ENCODE measurements at regions not wholly inside any gene's neighbourhood (a gene's known extent, or its start where the extent isn't known, plus 50 kb on each side); places are given as distances from the start of the nearest gene placed in this dataset.
"Not testable (repeated sequence)": the region's sequence is repeated elsewhere in the genome, so short reads cannot be mapped to it uniquely, and the experiment has no call there.

DNA sequence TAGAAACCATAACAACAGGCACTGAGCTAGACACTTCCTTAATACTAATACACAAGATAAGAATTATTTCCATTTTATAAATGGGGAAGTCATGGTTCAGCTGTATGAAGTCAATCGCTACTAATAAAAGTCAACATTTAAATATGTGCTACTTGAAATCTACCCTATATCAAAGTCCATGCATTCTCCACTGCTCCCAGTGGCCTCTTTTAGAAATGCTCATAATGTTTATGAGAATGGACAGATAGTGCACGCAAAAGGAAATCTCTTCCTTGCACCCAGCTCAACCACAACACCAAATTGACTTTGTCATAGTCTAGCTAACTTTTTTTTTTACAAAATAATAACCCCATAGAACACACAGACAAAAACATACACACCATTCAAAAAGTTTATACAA lies 281.7 kb upstream of the CXADR start:
- Histone ChIP-seq H3K4me3 (ENCODE audit: low read length) (no peak overlapping the region), H3K4me1 (ENCODE audit: control insufficient read depth, low read depth, low read length) (no peaks in the 10 kb centered on the region), H3K27ac (ENCODE audit: low read length) (no peak overlapping the region), H3K36me3 (ENCODE audit: control insufficient read depth, low read depth, low read length) (no peaks in the 10 kb centered on the region), H3K9me3 (ENCODE audit: control insufficient read depth, low read depth, low read length) (peaks cover 6% of the 10 kb centered on the region), H3K9ac (ENCODE audit: low read length) (no peak overlapping the region), H3K27me3 (ENCODE audit: control insufficient read depth, insufficient read depth, low read length) (no peaks in the 10 kb centered on the region)

DNA sequence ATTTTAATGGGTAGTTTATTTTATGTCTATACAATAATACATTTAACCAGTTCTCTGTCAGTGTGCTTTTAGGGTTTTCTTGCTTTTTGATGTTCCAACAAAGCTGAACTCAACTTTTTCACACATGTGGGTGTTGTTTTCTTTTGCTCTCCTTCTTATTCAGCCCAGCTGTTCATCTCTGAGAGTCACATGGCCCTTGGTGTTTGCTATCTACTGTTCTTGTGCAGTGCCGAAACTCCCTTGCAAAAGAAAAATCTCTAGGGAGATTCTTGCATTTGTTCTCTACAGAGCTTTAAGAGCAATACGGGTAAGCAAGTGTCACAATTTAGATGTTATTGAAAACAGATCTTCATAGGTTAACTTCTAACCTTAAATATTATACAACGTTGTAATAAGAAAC lies 281.1 kb upstream of the CXADR start:
- Histone ChIP-seq H3K9ac (ENCODE audit: low read length) (no peak overlapping the region), H3K4me3 (ENCODE audit: low read length) (no peak overlapping the region), H3K27me3 (ENCODE audit: control insufficient read depth, insufficient read depth, low read length) (no peaks in the 10 kb centered on the region), H3K9me3 (ENCODE audit: control insufficient read depth, low read depth, low read length) (peaks cover 3% of the 10 kb centered on the region), H3K4me1 (ENCODE audit: control insufficient read depth, low read depth, low read length) (no peaks in the 10 kb centered on the region), H3K27ac (ENCODE audit: low read length) (no peak overlapping the region), H3K36me3 (ENCODE audit: control insufficient read depth, low read depth, low read length) (no peaks in the 10 kb centered on the region)

DNA sequence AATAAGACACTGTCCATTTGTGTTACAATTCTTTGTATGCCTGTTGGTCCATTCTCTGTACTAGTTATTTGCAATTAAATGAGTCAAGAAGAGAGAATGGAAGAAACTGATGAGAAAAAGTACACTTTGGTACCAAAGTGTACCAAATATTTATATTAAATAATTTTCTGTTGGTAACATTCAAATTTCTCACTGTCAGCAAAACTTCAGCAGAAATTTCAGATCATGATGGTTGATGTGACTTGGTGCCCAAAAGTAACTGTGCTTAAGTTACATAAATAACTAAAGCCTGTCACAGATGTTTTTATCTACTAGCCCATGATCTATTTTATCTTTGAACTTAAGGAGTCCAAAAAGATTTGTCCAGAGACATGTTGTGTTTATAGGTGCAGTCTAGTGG lies 274.4 kb upstream of the CXADR start:
- Histone ChIP-seq H3K36me3 (ENCODE audit: control insufficient read depth, low read depth, low read length) (no peaks in the 10 kb centered on the region), H3K4me1 (ENCODE audit: control insufficient read depth, low read depth, low read length) (no peaks in the 10 kb centered on the region), H3K4me3 (ENCODE audit: low read length) (no peak overlapping the region), H3K9me3 (ENCODE audit: control insufficient read depth, low read depth, low read length) (no peaks in the 10 kb centered on the region), H3K9ac (ENCODE audit: low read length) (no peak overlapping the region), H3K27ac (ENCODE audit: low read length) (no peak overlapping the region), H3K27me3 (ENCODE audit: control insufficient read depth, insufficient read depth, low read length) (no peaks in the 10 kb centered on the region)

DNA sequence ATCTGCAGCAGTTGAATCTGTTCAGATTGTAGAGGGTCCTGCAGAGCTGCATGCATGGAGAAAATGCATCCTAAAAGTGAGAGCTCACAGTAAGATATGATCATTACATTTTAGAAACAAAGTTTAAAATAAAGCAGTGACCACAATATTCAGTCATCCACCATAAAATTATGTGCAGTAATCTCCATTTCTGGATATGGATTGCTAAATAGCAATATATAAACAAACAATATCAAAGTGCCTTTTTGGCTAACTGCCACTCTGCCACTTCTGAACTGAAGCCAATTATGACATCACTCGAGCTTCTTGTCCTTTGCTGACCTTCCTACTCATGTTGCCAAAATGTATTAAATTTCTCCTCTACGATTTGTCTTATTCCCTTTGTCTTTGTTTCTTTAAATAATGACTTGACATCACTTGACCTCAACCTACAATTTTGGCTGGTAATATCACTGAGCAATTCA lies 262.0 kb upstream of the CXADR start:
- no peaks in the 10 kb centered on the region for H3K27me3 ChIP-seq (ENCODE audit: control insufficient read depth, insufficient read depth, low read length)
- no peak overlapping the region for H3K9ac ChIP-seq (ENCODE audit: low read length)
- H3K27ac ChIP-seq (ENCODE audit: low read length): no peak overlapping the region
- H3K9me3 ChIP-seq (ENCODE audit: control insufficient read depth, low read depth, low read length): no peaks in the 10 kb centered on the region
- no peak overlapping the region for H3K4me3 ChIP-seq (ENCODE audit: low read length)
- no peaks in the 10 kb centered on the region for H3K36me3 ChIP-seq (ENCODE audit: control insufficient read depth, low read depth, low read length)
- no peaks in the 10 kb centered on the region for H3K4me1 ChIP-seq (ENCODE audit: control insufficient read depth, low read depth, low read length)

DNA sequence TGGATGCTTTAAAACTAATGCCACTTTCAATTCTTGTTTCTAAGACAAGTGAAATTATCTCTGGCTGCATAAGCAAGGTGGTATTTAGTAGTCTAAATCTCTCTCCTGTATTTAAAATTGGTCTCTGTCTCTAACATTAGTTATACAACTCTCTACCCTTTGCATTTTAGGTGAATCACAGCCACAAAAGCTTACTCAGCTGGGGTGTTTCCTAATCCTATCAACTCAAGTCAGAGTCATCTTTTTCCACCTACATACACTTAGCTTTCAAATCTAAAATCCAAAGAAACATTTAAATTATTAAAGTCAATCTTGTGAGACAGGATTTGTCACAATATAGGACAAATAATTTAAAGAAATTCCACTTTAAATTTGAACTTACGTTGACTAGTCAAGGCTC lies 255.1 kb upstream of the CXADR start:
- no peak overlapping the region for H3K9ac ChIP-seq (ENCODE audit: low read length)
- H3K4me1 ChIP-seq (ENCODE audit: control insufficient read depth, low read depth, low read length): no peaks in the 10 kb centered on the region
- H3K9me3 ChIP-seq (ENCODE audit: control insufficient read depth, low read depth, low read length): no peaks in the 10 kb centered on the region
- no peaks in the 10 kb centered on the region for H3K36me3 ChIP-seq (ENCODE audit: control insufficient read depth, low read depth, low read length)
- no peak overlapping the region for H3K27ac ChIP-seq (ENCODE audit: low read length)
- H3K27me3 ChIP-seq (ENCODE audit: control insufficient read depth, insufficient read depth, low read length): no peaks in the 10 kb centered on the region
- no peak overlapping the region for H3K4me3 ChIP-seq (ENCODE audit: low read length)

DNA sequence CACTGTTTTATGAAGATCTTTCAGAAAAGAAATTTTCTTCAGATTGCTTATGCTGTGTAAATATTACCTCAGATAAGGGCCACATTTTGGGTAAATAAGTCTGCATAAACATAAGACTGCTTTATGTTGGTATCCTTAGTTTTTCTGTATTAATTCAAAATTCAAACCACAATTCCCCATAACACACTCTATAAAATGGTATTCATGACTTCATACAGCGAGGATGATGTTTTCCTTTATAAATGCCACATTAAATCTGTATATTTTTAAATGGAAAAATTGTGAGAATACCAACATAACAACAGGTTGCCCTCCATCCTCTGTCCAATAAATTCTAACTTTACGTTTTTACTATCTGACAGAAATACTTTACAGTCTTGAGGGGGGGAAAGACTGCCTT lies 248.7 kb upstream of the CXADR start:
- H3K36me3 ChIP-seq (ENCODE audit: control insufficient read depth, low read depth, low read length): no peaks in the 10 kb centered on the region
- no peak overlapping the region for H3K27ac ChIP-seq (ENCODE audit: low read length)
- no peaks in the 10 kb centered on the region for H3K27me3 ChIP-seq (ENCODE audit: control insufficient read depth, insufficient read depth, low read length)

DNA sequence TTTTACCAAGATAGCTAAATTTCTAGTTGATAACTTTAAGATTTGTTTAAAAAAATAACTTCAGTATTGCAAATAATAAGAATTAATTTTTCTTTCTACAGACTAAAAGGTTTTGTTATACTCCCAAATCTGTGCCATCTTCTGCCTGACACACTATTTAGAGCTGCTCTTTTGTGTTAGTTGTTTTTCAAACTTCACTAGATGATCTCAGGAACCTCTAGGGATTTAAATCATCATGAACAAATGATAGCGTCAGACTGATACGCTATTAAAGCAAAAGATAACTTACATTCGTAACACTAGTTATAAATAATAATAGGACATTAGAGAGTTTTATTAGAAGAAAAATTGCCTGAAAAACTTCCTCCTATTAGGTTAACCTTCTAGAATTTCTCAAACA lies 243.1 kb upstream of the CXADR start:
- Histone ChIP-seq H3K27me3 (ENCODE audit: control insufficient read depth, insufficient read depth, low read length) (no peaks in the 10 kb centered on the region), H3K27ac (ENCODE audit: low read length) (no peak overlapping the region), H3K4me3 (ENCODE audit: low read length) (no peak overlapping the region), H3K9me3 (ENCODE audit: control insufficient read depth, low read depth, low read length) (no peaks in the 10 kb centered on the region), H3K4me1 (ENCODE audit: control insufficient read depth, low read depth, low read length) (no peaks in the 10 kb centered on the region), H3K36me3 (ENCODE audit: control insufficient read depth, low read depth, low read length) (no peaks in the 10 kb centered on the region), H3K9ac (ENCODE audit: low read length) (no peak overlapping the region)

More for the DNA sequence above, 248.7 kb upstream of the CXADR start:
- Histone ChIP-seq H3K9me3 (ENCODE audit: control insufficient read depth, low read depth, low read length) (no peaks in the 10 kb centered on the region), H3K9ac (ENCODE audit: low read length) (no peak overlapping the region), H3K4me3 (ENCODE audit: low read length) (no peak overlapping the region), H3K4me1 (ENCODE audit: control insufficient read depth, low read depth, low read length) (no peaks in the 10 kb centered on the region)

DNA sequence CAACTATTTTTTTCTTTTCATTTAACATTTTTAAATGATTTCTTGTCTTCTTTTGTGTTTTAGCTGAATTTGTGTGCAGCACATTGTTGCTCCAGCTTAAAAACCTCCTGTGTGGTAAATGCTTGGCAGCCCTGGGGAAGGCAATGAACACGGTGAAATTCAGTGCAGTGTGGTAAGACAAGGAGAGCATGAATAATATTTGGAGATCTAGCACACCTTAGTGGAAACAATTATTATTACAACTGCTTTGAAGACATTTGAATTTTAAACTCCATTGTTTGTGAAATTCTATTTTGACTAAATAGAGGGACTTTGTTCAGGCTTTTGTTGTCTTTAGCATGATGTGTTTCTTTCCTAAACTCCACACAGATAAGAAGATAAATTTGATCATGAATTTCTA lies 242.6 kb upstream of the CXADR start:
- Histone ChIP-seq H3K4me3 (ENCODE audit: low read length) (no peak overlapping the region), H3K36me3 (ENCODE audit: control insufficient read depth, low read depth, low read length) (no peaks in the 10 kb centered on the region), H3K27me3 (ENCODE audit: control insufficient read depth, insufficient read depth, low read length) (no peaks in the 10 kb centered on the region), H3K27ac (ENCODE audit: low read length) (no peak overlapping the region), H3K9me3 (ENCODE audit: control insufficient read depth, low read depth, low read length) (no peaks in the 10 kb centered on the region), H3K4me1 (ENCODE audit: control insufficient read depth, low read depth, low read length) (no peaks in the 10 kb centered on the region), H3K9ac (ENCODE audit: low read length) (no peak overlapping the region)

DNA sequence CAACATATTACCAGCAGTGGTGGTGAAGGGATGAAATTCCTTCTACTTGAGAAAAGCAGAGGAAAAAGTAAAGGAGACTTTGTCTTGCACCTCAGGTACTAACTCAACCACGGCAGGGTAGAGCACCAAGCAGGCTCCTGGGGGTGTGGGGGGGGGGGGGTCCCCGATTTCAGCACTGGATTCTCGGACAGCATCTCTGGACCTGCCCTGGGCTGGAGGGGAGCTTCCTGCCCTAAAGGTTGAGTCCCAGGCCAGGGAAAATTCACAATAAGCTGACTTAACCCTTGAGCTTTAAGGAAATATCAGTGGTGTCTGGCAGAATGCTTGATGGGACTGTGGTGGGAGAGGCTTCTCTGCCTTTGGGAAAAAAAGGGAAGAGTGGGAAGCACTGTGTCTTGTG lies 233.2 kb upstream of the CXADR start:
- Histone ChIP-seq H3K4me1 (ENCODE audit: control insufficient read depth, low read depth, low read length) (no peaks in the 10 kb centered on the region), H3K36me3 (ENCODE audit: control insufficient read depth, low read depth, low read length) (no peaks in the 10 kb centered on the region), H3K4me3 (ENCODE audit: low read length) (no peak overlapping the region), H3K27me3 (ENCODE audit: control insufficient read depth, insufficient read depth, low read length) (no peaks in the 10 kb centered on the region), H3K27ac (ENCODE audit: low read length) (no peak overlapping the region), H3K9me3 (ENCODE audit: control insufficient read depth, low read depth, low read length) (no peaks in the 10 kb centered on the region), H3K9ac (ENCODE audit: low read length) (no peak overlapping the region)

DNA sequence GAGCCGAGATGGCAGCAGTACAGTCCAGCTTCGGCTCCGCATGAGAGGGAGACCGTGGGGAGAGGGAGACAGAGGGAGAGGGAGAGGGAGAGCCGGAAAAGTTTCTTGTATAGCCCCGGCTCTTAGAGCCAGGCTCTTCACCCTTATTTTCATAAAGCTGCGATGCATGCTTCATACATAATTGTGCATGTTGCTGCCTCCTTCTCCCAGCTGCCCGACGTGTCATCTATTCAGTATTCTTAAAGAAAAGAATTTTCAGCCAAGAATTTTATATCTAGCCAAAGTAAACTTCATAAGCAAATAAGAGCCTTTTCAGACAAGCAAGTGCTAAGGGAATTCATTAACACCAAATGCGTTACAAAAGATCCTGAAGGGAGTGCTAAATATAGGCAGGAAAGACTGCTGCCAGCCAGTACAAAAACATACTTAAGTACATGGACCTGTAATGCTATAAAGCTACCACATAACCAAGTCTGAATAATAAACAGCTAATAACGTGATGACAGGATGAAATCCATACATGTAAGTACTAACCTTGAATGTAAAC lies 219.8 kb upstream of the CXADR start:
- not testable (repeated sequence) for H3K9me3 ChIP-seq (ENCODE audit: control insufficient read depth, low read depth, low read length); H3K27ac ChIP-seq (ENCODE audit: low read length); H3K9ac ChIP-seq (ENCODE audit: low read length); H3K27me3 ChIP-seq (ENCODE audit: control insufficient read depth, insufficient read depth, low read length); H3K36me3 ChIP-seq (ENCODE audit: control insufficient read depth, low read depth, low read length); H3K4me1 ChIP-seq (ENCODE audit: control insufficient read depth, low read depth, low read length); H3K4me3 ChIP-seq (ENCODE audit: low read length)

DNA sequence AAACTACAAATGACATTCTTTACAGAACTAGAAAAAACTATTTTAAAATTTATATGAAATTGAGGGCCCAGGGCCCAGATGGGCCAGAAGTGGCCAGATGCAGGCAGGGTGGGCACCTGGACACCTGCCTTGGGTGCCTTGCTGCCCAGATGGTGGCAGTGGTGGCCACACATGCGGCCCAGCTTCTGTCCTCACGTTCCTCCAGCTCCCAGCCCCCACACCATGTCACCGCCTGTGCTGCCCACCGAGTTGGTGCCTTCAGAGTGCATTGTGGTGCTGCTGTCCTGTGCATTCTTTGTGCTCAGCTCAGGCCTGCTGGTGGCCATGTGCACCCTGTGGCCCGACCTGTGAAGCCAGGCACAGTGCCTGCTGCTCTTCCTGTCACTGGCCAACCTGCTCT lies 216.8 kb upstream of the CXADR start:
- Histone ChIP-seq H3K36me3 (ENCODE audit: control insufficient read depth, low read depth, low read length) (no peaks in the 10 kb centered on the region), H3K9ac (ENCODE audit: low read length) (no peak overlapping the region), H3K9me3 (ENCODE audit: control insufficient read depth, low read depth, low read length) (no peaks in the 10 kb centered on the region), H3K4me1 (ENCODE audit: control insufficient read depth, low read depth, low read length) (no peaks in the 10 kb centered on the region), H3K4me3 (ENCODE audit: low read length) (no peak overlapping the region), H3K27ac (ENCODE audit: low read length) (no peak overlapping the region), H3K27me3 (ENCODE audit: control insufficient read depth, insufficient read depth, low read length) (no peaks in the 10 kb centered on the region)

DNA sequence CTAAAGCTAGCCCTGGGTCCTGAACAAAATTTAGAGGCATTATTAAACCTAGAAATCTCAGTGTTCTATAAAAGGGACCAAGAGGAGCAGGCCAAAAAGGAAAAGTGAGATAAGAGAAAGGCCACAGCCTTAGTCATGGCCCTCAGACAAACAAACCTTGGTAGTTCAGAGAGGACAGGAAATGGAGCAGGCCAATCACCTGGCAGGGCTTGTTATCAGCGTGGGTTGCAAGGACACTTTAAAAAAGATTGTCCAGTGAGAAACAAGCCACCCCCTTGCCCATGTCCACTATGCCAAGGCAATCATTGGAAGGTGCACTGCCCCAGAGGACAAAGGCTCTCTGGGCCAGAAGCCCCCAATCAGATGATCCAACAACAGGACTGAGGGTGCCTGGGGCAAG lies 213.3 kb upstream of the CXADR start:
- H3K36me3 ChIP-seq (ENCODE audit: control insufficient read depth, low read depth, low read length); H3K9ac ChIP-seq (ENCODE audit: low read length); H3K4me1 ChIP-seq (ENCODE audit: control insufficient read depth, low read depth, low read length); H3K4me3 ChIP-seq (ENCODE audit: low read length); H3K9me3 ChIP-seq (ENCODE audit: control insufficient read depth, low read depth, low read length); H3K27ac ChIP-seq (ENCODE audit: low read length); H3K27me3 ChIP-seq (ENCODE audit: control insufficient read depth, insufficient read depth, low read length): not testable (repeated sequence)

All from iPS-18a (cell line).